GM18909 (cell line): ENCODE measurements at regions not wholly inside any gene's neighbourhood (a gene's known extent, or its start where the extent isn't known, plus 50 kb on each side); places are given as distances from the start of the nearest gene placed in this dataset.

ENCODE experiments used
- ATAC-seq: cut with Tn5 transposase; IDR thresholded peaks from one replicate; pipeline ENCODE4 v1.9.1; 2021; ENCODE audit warnings: mild to moderate bottlenecking; ENCODE audit not compliant: unreplicated experiment, poor library complexity

DNA sequence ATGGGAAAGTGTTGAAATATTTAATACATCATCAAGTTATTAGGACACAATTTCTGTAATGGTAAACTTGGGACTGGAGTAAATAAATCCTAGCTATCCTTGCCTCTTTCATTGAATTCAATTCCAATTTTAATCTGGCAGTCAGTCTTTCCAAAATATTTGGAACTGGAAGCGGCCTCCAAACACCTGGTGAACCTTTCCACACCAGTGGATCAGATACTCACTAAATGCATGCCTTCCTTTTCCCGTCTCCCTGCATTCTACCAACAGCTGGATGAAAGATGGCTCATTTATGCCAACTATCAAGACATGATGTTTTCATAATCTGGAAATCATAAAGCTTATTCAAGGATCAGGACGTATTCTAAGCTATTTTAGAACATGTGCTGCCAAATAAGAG is 488.2 kb upstream of the SPHKAP start:
- ATAC-seq = no peak

DNA sequence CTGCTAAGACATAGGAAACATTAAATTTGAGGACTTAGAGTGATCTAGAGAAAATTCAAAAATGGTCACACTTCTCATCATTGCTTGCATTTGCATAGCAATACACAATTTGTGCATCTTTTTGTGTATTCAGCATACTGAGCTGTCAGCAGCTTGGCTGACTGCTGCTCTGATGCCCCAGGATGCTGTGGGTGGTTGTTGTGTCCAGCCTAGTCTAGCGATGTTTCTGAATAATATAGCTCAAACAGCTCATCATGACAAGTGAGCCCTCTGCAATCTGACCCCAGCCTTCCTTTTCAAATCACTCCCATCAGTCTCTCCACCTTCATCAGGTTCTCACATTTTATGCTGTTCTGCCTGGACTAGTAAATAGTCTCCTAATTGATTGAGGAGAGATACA is 483.7 kb upstream of the SPHKAP start:
- ATAC-seq = no peak

DNA sequence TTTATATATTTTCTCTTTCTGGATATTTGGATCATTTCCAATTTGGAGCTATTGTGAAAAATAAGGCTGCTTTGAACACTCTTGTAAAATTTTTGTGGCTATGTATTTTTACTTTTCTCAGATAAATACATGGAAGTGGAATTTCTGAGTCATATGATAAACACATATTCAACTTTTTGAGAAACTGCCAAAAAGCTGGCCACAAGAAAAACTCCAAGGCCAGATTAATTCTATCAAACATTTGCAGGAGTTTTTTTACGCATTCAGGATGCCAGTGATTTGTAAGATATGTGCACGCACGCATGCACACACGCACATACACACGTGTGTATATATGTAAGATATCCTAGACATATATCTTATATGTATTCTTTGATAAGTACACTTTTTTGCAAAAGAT is 477.5 kb upstream of the SPHKAP start:
- no peak for ATAC-seq

DNA sequence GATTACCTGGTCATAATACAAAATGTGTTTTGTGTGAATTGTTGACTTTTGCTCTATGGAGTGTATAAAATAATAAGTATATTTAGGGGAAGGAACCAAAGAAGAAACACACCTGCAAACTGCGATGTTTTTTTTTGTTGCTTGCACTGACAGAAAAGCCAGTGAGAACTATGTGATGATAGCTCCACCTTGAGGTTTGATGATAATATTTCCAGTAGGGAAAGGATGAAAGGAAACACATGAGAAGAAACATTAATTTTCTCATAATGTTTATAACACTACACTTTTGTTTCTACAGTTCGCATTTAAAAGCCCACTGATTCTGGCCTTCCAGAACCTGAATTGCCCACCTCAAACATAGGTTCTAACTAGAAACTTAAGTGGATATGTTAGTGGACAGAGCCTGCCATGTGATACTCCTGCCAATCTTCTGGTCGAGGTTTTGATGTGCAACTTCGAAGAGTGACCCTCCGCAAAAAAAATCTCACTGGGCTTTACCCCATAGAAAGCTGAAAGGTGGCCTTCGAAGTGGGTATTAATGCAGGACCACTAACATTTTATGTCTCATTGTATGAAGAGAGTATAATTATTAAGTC is 476.4 kb upstream of the SPHKAP start:
- ATAC-seq = no peak

DNA sequence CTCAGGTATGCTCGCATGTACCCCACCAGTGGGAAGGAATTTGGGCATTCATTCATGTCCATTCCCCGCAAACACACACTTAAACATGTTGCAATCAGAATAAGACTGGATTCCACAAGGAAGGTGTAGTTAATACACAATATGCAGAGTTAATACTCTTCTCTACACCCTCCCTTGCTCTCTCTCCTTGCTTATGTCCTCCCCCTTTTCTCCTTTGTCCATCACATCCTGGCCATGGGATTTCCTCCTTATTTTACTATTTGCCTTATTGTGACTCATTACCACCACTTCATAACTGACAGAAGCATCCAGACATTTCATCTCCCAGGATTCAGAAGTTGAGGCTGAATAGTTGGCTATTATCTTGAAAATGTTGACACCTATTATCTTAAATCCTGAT is 473.8 kb upstream of the SPHKAP start:
- ATAC-seq = no peak

DNA sequence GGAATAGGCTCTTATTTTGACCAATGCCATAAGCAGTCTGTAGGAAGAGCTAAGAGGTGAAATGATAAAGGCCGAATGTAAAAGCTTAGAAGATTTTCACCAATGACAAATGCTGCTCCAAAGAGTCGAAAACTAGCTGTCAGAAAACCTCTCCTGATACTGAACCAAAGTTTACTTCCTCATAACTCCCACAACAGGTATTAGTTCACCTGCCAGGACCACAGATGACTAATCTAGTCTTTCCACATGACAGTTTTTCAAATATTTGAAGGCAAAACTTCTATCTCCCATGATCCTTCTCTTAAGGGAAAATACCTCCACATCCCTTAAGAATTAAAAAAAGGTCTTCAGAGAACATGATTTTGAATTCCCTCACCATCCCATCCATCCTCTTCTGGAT is 473.2 kb upstream of the SPHKAP start:
- ATAC-seq = no peak

DNA sequence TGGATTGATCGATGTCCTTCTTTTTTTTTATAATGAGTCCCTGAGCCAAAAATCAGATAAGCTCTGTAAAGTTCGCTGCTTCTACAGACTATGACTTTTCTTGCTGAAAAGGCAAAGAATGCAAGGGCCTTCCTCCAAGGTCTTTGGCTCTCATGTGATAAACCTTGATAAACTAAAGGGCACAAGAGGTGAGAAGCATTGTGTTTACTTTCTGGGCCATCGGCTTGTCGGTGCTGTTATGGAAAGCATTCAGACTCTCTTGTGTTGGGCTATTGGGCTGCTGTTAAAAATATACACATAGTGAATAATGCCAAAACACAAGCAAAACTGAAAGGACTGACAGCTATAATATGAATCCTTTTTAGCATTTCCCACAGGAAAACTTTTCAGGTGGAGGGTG is 472.4 kb upstream of the SPHKAP start:
- no peak for ATAC-seq

DNA sequence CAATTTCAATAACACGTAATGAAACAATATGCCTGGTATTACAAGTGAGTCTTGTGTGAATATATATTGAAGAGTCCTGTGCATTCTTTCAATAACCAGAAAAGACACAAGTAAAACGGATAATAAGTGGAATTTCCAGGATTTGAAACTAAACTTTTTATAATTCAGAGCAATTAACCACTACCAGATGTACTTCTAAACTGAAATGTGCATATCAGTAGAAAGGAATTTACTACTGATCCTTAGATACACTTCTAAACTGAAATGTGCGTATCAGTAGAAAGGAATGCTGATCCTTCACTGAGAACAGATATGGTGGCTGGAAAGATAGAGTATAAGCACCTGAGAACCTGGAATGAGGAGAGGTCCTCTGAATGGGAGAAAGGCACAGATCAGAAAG is 470.9 kb upstream of the SPHKAP start:
- no peak for ATAC-seq

DNA sequence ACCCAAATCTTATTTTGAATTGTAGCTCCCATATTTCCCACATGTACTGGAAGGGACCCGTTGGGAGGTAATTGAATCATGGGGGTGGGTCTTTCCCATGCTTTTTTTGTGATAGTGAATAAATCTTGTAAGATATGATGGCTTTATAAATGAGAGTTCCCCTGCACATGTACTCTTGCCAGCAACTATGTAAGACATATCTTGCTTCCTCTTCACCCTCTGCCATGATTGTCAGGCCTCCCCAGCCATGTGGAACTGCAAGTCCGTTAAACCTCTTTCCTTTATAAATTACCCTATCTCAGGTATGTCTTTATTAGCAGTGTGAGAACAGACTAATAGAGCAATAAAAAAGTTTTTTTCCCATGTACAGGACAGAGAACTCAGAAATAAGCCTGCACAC is 468.4 kb upstream of the SPHKAP start:
- no peak for ATAC-seq

DNA sequence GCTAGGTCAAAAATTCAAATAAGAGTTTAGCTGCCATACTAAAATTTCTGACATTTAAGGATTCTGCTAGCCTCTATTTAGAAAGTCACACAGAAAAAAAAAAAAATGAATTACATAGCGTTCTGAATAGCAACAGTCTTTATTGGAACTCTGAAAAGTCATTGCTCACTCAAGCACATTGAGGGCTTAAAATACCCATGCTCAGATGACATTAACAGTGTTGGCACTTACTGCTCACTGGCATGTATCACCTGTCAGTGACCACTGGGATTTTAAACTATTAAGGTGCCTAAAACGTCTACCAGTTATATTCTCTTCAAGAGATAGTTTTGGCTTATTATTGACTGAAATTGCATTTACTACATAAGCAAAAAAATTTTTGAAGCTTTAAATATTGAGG is 468.0 kb upstream of the SPHKAP start:
- no peak for ATAC-seq

DNA sequence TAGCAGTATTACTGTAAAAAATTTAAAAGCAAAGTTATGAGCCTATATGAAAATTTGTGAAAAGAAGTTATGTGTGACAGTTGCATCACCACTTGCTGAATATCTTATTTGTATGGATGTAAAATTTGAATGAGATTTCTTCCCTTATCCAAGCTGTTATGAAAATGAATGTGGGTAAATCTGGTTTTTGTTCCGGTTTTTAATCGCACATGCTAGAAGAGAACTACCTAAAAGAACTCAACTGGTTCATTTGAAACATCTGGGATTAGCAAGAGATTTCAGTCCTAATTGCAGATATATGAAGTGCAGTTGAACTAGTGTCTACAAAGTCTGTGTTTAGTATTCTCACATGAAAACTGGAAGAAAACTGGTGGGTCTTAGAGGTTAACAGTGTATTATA is 467.1 kb upstream of the SPHKAP start:
- no peak for ATAC-seq

DNA sequence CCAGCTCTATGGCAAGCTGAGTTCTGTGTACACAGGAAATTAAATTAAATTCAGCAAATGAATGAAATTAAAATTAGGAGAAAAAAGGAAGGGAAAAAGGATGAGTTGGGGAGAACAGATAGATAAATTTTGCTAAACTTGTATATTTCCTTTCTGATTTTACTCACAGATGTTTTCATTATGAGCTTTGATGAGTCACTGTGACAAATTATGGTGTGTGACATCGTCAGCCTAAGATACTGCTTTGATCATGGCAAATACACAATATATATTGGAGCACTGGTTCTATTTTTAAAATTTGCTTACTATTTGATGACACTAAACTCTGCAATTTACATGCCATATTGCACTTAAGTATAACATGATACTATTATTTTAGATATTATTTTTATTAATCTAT is 464.6 kb upstream of the SPHKAP start:
- ATAC-seq = no peak

DNA sequence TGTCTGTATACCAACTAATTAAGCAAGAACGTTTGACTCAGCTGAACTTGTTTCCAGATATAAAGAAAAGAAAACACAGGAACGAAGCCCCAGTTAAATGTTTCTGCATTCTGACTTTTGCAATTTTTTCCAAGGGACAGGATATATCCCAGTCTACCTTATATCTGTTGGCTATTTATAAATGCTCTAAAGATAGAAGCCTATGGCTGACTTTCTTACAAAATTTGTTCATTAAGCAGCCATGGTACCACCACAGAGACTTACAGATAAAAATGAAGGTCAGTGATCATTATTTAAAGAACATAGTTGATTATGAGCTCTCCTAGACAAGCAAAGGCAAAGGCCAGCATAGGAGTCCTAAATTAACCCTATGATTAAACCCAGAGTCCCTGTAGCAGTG is 462.7 kb upstream of the SPHKAP start:
- ATAC-seq = no peak

DNA sequence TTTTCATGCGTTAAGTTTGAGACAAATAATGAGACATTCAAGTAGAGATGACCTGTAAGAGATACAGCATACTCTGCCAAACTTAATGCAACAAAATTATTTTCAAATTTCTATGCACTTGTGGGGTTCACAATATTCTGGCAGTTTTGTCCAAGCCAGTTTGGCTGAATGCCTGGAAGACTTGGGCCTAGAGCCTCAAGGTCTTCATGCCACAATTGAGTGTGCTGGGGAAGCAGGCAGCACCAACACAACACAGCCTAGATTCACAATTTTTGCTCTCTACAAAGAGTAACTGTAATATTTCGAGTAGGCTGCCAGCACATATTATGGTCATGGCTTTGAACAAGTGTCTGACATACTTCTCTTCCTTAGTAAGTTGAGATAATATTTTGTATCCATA is 461.4 kb upstream of the SPHKAP start:
- ATAC-seq = no peak

DNA sequence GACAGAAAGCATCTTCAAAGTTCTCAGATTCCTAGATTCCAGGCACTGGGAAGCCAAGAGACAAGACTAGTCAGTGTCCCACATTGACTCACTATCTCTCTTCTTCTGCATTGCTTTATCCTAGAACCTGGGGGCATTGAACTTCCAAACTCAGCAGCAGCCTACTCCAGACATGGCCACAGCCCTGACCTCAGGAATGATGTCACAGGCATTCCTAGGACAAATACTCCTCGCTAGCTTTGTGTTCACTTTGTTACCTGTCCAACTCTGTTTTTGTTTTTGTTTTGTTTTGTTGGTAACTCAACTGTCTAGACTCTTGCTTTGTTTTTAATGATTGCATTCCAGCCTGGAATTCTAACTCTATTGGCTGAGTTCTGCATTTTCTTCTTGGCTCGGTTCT is 449.3 kb upstream of the SPHKAP start:
- no peak for ATAC-seq

DNA sequence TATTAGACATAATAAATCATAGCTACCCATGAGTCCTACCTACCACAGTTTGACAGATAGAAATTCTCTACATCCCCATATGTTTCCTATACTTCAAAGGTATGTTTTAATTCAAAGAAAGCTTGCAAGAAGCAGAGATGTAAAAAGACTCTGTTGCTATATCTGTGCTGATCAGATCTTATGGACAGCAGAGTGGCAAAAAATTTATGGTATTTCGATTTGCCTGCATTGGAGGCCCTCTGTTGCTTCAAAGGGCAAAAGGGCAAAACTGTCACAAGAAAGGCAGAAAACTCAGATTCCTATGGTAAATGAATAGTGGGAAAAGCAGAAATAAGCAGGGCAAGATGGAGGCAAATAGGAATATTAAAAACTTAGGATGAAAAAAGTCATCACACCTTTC is 447.8 kb upstream of the SPHKAP start:
- ATAC-seq = no peak

DNA sequence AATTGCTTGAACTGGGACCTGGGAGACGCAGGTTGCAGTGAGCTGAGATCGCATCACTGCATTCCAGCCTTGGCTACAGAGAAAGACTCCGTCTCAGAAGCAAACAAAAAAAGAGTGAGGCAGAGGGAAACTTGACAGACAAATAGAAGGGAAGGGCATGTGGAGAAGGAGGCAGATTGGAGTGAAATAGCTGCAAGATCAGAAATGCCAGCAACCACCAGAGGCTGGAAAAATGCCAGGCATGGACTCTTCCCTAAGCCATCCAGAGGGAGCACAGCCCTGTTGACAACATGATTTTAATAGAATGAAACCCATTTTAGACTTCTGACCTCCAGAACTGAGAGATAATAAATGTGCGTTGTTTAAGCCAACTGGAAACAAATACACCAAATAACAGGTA is 447.2 kb upstream of the SPHKAP start:
- ATAC-seq = no peak

DNA sequence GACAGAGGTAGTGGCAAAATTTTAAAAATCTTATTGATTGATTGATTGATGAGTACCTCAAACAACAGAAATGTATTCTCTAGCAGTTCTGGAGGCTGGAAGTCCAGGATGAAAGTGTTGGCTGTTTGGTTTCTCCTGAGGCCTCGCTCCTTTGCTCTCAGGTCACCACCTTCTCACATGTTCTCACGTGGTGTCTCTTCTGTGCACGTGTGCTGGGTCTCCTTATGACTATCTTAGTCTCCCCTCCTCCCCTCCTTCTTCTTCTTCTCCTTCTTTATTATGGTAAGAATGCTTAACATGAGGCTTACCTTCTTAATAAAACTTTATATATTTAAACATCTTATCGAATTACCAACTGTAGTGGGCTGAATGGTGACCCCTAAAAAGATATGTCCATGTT is 446.0 kb upstream of the SPHKAP start:
- no peak for ATAC-seq

DNA sequence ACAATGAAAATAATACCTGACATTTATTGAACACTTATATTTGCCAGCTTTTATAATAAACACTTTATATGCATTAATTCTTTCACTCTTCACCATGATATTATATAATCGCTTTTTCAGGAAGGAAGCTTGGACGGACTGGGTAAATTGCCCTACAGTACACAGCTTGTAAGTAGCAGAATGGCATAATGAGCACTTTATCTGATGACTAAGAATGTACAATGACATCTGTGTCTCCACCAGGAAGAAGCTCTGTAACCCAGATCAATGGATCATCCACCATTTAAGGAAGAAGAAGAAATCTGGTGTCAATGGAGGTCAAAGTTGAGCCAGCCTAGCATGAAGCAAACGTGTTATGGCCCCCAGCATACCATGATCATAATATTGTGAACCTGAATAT is 444.0 kb upstream of the SPHKAP start:
- no peak for ATAC-seq

DNA sequence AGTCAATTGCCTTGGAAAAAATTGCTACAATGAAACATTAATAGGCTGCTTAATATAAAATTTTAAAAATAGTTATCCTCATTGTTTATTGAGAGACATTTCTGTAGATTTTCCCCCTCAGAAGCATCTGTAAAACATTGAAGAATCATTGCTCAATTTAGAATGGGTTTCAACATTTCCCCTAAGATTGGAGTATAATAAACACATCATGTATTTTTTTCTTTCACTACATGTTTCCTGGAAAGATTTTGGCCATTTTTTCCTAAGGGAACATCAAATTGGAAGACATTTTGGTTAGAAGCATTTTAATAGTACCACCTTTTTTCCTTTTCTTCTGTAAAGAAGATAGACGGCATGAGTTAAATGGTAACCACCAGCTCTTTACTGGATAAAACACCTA is 443.2 kb upstream of the SPHKAP start:
- no peak for ATAC-seq

DNA sequence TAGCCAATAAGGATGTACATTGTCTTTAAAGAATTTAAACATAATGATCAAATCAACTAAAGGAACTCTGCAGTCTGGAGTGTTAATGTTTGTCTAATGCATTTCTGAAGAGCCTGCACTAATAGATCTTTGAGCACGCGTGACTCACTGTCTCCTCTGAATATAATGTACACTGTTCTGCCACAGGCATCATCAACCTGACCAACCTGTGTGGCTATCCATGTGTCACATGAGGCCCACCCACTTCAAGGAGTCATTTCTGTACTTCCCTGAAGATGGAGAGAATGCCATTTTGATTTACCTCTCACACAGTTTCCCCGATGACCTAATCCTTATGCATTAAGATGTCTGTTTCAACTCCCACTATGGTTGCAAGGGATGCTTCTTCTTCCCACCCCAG is 434.0 kb upstream of the SPHKAP start:
- ATAC-seq = no peak

DNA sequence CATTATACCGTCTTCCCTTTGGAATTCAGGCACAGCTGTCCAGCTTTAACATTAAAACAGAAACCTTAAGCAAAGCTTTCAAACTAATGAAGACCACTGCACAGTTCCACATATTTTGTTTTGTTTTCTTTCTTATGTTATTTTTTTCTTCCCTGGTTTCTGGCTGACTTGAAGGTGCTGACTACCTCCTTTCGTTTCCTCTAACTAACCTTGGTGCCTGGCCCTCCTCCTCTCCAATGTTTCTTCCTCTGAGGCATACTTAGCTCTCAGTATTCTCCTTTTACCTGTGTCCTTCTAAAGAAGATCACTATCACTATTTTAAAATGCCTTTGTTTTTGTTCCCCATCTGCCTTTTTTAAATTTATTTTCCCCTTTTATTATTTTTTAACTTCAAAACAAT is 433.3 kb upstream of the SPHKAP start:
- no peak for ATAC-seq

DNA sequence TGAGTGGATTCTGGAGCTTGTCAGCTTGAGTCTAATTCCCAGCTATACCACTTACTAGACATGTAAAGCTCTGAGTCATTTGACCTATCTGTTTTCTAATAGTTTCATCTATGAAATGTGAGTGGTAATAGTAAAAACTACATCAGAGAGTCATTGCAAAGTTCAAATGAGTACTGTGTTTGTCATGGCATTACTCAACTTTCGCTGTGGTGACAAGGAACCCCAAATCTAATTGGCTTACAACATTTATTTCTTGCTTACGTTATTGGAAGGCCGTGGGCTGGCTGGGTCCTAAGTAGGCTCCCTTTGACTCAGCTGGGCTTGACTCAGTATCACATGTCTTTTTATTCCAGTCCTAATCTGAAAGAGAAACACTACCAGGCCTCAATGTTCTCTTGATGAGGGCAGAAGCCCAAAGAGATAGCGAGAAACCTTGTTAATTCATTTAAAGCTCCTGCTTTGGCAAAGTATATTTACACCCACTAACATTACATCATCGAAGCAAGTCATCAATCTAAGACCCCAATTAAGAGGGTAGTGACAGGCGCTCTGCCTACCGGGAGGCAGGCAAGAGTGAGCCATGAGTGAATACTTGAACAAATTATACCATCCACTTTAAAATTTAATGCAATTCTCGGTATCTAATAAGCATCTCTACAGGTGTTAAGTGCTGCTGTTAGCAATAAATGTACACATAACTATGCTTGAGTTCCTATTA is 431.8 kb upstream of the SPHKAP start:
- no peak for ATAC-seq
